ENCODE measurements at regions not wholly inside any gene's neighbourhood (a gene's known extent, or its start where the extent isn't known, plus 50 kb on each side); places are given as distances from the start of the nearest gene placed in this dataset.
A peak's percentile ranks its signal among the peaks of the same experiment; 100 is the strongest.

DNA sequence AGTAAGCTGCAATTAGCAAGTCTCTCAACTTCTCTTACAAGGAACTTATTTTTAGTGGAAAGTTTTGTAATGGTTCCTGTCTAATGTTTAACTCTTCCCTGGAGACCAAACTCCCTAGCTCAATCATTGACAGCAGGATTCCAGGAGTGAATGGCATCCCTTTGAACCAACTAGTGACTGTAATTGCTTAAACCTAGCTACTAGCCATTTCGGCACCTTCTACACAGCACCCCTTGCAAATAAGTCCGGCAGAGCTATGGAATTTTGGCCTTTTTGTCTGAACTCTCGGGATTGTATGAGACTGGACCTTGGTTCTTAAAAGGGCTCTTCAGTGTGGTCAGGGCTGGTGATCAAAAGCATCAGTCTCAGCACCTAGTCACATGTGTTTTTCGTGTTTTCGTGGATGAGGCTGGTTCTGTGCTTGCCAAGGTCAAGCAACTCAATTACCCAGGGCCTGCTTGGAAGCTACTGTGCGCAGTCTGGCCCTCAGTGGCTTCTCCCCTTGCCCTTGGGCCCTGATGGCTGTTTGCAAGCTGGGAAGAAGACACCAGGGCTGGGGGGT lies 135.3 kb upstream of the NEDD9 start (continued):
- TF ChIP-seq ZBTB4 (CRISPR knock-in tag; IDR thresholded peaks at IDR 0.05; ENCODE audit: borderline replicate concordance), result peak; percentile 96
- peak; percentile 88 for TF ChIP-seq FOXO1 (CRISPR knock-in tag; IDR thresholded peaks at IDR 0.05)
- no peak; the same call in none of the 2 replicates for TF ChIP-seq CBFB (CRISPR knock-in tag; IDR thresholded peaks at IDR 0.05)
- TF ChIP-seq, protein P1, sequence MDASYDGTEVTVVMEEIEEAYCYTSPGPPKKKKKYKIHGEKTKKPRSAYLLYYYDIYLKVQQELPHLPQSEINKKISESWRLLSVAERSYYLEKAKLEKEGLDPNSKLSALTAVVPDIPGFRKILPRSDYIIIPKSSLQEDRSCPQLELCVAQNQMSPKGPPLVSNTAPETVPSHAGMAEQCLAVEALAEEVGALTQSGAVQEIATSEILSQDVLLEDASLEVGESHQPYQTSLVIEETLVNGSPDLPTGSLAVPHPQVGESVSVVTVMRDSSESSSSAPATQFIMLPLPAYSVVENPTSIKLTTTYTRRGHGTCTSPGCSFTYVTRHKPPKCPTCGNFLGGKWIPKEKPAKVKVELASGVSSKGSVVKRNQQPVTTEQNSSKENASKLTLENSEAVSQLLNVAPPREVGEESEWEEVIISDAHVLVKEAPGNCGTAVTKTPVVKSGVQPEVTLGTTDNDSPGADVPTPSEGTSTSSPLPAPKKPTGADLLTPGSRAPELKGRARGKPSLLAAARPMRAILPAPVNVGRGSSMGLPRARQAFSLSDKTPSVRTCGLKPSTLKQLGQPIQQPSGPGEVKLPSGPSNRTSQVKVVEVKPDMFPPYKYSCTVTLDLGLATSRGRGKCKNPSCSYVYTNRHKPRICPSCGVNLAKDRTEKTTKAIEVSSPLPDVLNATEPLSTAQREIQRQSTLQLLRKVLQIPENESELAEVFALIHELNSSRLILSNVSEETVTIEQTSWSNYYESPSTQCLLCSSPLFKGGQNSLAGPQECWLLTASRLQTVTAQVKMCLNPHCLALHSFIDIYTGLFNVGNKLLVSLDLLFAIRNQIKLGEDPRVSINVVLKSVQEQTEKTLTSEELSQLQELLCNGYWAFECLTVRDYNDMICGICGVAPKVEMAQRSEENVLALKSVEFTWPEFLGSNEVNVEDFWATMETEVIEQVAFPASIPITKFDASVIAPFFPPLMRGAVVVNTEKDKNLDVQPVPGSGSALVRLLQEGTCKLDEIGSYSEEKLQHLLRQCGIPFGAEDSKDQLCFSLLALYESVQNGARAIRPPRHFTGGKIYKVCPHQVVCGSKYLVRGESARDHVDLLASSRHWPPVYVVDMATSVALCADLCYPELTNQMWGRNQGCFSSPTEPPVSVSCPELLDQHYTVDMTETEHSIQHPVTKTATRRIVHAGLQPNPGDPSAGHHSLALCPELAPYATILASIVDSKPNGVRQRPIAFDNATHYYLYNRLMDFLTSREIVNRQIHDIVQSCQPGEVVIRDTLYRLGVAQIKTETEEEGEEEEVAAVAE (CRISPR knock-in tag; IDR thresholded peaks at IDR 0.05; ENCODE audit: borderline replicate concordance), result peak; percentile 75
- TF ChIP-seq ZNF501 (CRISPR knock-in tag; IDR thresholded peaks at IDR 0.05), result peak; percentile 93
- TF ChIP-seq, protein P2, sequence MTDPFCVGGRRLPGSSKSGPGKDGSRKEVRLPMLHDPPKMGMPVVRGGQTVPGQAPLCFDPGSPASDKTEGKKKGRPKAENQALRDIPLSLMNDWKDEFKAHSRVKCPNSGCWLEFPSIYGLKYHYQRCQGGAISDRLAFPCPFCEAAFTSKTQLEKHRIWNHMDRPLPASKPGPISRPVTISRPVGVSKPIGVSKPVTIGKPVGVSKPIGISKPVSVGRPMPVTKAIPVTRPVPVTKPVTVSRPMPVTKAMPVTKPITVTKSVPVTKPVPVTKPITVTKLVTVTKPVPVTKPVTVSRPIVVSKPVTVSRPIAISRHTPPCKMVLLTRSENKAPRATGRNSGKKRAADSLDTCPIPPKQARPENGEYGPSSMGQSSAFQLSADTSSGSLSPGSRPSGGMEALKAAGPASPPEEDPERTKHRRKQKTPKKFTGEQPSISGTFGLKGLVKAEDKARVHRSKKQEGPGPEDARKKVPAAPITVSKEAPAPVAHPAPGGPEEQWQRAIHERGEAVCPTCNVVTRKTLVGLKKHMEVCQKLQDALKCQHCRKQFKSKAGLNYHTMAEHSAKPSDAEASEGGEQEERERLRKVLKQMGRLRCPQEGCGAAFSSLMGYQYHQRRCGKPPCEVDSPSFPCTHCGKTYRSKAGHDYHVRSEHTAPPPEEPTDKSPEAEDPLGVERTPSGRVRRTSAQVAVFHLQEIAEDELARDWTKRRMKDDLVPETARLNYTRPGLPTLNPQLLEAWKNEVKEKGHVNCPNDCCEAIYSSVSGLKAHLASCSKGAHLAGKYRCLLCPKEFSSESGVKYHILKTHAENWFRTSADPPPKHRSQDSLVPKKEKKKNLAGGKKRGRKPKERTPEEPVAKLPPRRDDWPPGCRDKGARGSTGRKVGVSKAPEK (CRISPR knock-in tag; IDR thresholded peaks at IDR 0.05; ENCODE audit: borderline replicate concordance), result no peak; the same call in 1 of the 2 replicates
- no peak for TF ChIP-seq ZBTB8A (CRISPR knock-in tag; IDR thresholded peaks at IDR 0.05; ENCODE audit: borderline replicate concordance, low read depth)
- no peak for TF ChIP-seq ZNF326 (CRISPR knock-in tag; IDR thresholded peaks at IDR 0.05; ENCODE audit: borderline replicate concordance)
- peak; percentile 97; the same call in 1 of the 2 replicates for TF ChIP-seq ZSCAN30 (CRISPR knock-in tag; IDR thresholded peaks at IDR 0.05)
- peak; percentile 74; the same call in 1 of the 2 replicates for TF ChIP-seq TGIF2 (CRISPR knock-in tag; IDR thresholded peaks at IDR 0.05)
- no peak for TF ChIP-seq ZNF510 (CRISPR knock-in tag; IDR thresholded peaks at IDR 0.05; ENCODE audit: low read depth)
- TF ChIP-seq ZNF280B (CRISPR knock-in tag; IDR thresholded peaks at IDR 0.05; ENCODE audit: borderline replicate concordance), result no peak; the same call in 1 of the 2 replicates
- TF ChIP-seq PAWR (CRISPR knock-in tag; IDR thresholded peaks at IDR 0.05; ENCODE audit: borderline replicate concordance), result no peak
- TF ChIP-seq ZNF710 (CRISPR knock-in tag; IDR thresholded peaks at IDR 0.05; ENCODE audit: borderline replicate concordance), result peak; percentile 91; the same call in 1 of the 2 replicates

Data from HepG2 (cell line).